Ascending aorta (tissue), 2 donors: ENCODE measurements at regions not wholly inside any gene's neighbourhood (a gene's known extent, or its start where the extent isn't known, plus 50 kb on each side); places are given as distances from the start of the nearest gene placed in this dataset.

Experiments used
- DNase-seq, 2 donors: peaks; one replicate each; pipeline ENCODE4 v3.0.0-alpha.2; 2019; ENCODE audit warnings: low spot score in 2 of 2
- H3K27ac ChIP-seq, 2 donors: fragments of 200-600 bp; sonication (generic); one replicate each; pipeline ENCODE4 v1.5.1; 2016 to 2017; ENCODE audit warnings: mild to moderate bottlenecking in 1 of 2
- H3K27me3 ChIP-seq: fragments of 200-600 bp; sonication (generic); one replicate; pipeline ENCODE4 v1.5.1; 2017
- H3K36me3 ChIP-seq, 2 donors: fragments of 200-600 bp; sonication (generic); one replicate each; pipeline ENCODE4 v1.5.1; 2016
- H3K4me1 ChIP-seq, 2 donors: fragments of 200-600 bp; sonication (generic); one replicate each; pipeline ENCODE4 v1.5.1; 2016 to 2017; ENCODE audit warnings: mild to moderate bottlenecking in 1 of 2
- H3K4me3 ChIP-seq, 2 donors: fragments of 200-600 bp; sonication (generic); one replicate each; pipeline ENCODE4 v1.5.1; 2016 to 2017; ENCODE audit warnings: mild to moderate bottlenecking in 1 of 2
- H3K9me3 ChIP-seq, 2 donors: fragments of 200-600 bp; sonication (generic); one replicate each; pipeline ENCODE4 v1.5.1; 2016
- intact Hi-C: fragments of 100-400 bp; cut with DNase I; formaldehyde crosslinking; loops from one replicate; pipeline ENCODE4 v1.15.1; 2023
- TF ChIP-seq, protein P1 (sequence below), 3 experiments: fragments of 200-600 bp in 2 of 3; fragments of 450-650 bp in 1 of 3; sonication (generic) in 2 of 3; IDR thresholded peaks; one replicate each; pipeline ENCODE4 v1.5.1; 2016 to 2019; ENCODE audit warnings: antibody characterized with exemption in 3 of 3, mild to moderate bottlenecking in 1 of 3, moderate library complexity in 1 of 3

DNA sequence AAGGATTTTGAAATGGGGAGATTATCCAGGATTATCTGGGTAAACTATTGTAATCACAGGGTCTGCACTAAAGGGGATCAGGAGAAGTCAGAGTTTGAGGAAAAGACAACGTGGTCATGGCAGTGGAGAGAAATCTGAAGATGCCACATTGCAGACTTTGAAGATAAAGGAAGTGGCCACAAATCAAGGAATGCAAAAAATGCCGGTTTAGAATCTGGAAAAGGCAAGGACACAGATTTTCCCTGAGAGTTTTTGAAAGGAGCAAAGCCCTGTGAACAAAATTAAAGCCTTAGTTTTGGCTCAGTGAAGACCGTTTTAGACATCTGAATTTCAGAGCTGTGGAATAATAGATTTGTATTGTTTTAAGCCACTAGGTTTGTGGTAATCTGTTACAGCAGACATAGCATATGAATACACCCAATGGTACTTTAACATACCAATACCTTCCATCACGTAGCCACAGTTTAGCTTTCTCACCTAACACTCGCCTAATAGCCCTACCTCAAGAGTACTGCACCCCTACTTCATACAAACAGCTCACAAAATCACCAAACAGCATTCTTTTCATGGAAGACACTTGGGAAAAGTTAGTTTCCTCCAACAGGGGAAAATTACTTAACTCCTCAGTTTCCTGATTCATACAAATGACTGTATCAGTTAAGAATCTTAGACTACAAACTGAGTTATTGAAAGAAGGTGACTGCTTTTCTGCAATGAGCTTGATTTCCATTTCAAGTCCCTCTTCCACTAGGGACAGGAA, 446.5 kb downstream of the INHBA start:
- intact Hi-C loops = no loop called here
- TF ChIP-seq, protein P1, sequence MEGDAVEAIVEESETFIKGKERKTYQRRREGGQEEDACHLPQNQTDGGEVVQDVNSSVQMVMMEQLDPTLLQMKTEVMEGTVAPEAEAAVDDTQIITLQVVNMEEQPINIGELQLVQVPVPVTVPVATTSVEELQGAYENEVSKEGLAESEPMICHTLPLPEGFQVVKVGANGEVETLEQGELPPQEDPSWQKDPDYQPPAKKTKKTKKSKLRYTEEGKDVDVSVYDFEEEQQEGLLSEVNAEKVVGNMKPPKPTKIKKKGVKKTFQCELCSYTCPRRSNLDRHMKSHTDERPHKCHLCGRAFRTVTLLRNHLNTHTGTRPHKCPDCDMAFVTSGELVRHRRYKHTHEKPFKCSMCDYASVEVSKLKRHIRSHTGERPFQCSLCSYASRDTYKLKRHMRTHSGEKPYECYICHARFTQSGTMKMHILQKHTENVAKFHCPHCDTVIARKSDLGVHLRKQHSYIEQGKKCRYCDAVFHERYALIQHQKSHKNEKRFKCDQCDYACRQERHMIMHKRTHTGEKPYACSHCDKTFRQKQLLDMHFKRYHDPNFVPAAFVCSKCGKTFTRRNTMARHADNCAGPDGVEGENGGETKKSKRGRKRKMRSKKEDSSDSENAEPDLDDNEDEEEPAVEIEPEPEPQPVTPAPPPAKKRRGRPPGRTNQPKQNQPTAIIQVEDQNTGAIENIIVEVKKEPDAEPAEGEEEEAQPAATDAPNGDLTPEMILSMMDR (IDR thresholded peaks at IDR 0.05) = no peak
- Histone ChIP-seq H3K9me3 (no peaks in the 10 kb centered on the region), H3K4me3 (no peak overlapping the region), H3K27ac (no peak overlapping the region), H3K27me3 (no peaks in the 10 kb centered on the region), H3K4me1 (no peaks in the 10 kb centered on the region), H3K36me3 (no peaks in the 10 kb centered on the region)
- no peak for DNase-seq

DNA sequence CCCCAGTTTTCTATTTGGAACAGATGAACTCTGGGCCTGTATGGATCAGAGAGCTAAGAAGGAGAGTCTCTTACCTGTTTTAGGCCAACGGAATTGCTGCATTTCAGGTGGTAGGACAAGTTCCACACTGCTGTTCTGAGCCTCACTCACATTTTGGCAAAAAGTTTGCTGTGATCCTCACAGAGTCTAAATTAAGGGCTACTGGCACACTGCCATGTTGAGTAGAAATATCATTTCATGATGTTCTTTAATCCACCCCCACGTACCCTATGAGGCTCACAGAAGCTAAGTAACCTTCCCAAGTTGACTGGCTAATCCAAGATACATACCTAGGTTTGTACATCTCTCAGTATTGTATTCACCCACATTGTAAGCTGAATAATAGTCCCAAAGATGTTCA, 447.2 kb downstream of the INHBA start:
- TF ChIP-seq, protein P1 (IDR thresholded peaks at IDR 0.05) = no peak
- Histone ChIP-seq H3K4me1 (no peaks in the 10 kb centered on the region), H3K4me3 (no peak overlapping the region), H3K9me3 (no peaks in the 10 kb centered on the region), H3K27me3 (no peaks in the 10 kb centered on the region), H3K27ac (no peak overlapping the region), H3K36me3 (no peaks in the 10 kb centered on the region)
- DNase-seq = no peak
- intact Hi-C loops = no loop called here

DNA sequence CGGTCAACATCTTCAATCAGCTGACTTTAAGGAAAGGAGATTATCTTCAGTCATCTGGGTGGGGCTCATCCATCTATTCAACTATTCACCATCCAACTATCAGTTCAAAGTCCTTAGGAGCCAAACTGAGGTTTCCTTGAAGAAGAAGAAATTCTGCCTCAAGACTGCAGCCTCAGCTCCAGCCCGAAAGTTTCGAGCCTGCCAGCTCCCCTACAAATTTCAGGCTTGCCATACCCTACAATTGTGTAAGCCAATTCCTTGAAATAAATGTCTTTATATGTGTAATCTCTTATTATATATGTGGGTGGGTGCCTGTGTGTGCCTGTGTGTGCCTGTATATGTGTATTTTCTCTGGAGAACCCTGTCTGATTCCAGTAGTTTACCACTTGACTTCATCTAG, 447.8 kb downstream of the INHBA start:
- H3K36me3 ChIP-seq = no peaks in the 10 kb centered on the region

DNA sequence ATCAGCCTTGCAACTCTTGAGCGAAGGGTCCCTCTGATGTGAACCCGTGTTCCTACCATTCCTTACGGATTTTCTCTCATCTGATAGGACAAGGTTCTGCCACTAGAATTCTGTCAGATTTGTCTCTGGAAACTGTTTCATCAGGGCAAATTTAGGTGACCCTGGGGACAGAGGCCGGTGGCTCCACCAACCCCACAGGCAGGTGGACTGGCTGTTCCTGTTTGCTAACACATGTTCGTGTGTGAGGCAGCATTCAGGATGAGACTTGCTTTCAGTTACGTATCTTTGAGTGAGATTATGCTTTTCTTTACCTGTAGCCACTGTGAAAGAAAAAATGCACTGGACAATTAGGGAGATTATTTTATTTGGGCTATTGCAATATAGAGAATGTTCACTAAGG, 449.9 kb downstream of the INHBA start:
- no peak overlapping the region for H3K4me3 ChIP-seq
- H3K27ac ChIP-seq = no peak overlapping the region
- H3K9me3 ChIP-seq = no peaks in the 10 kb centered on the region
- no peaks in the 10 kb centered on the region for H3K36me3 ChIP-seq
- DNase-seq = no peak
- intact Hi-C loops = no loop called here
- no peaks in the 10 kb centered on the region for H3K27me3 ChIP-seq
- TF ChIP-seq, protein P1 (IDR thresholded peaks at IDR 0.05) = no peak
- no peaks in the 10 kb centered on the region for H3K4me1 ChIP-seq

More for the DNA sequence above, 447.8 kb downstream of the INHBA start:
- H3K27ac ChIP-seq = no peak overlapping the region
- H3K4me3 ChIP-seq = no peak overlapping the region
- TF ChIP-seq, protein P1 (IDR thresholded peaks at IDR 0.05) = no peak
- intact Hi-C loops = no loop called here
- no peaks in the 10 kb centered on the region for H3K9me3 ChIP-seq
- DNase-seq = no peak
- no peaks in the 10 kb centered on the region for H3K4me1 ChIP-seq
- H3K27me3 ChIP-seq = no peaks in the 10 kb centered on the region

DNA sequence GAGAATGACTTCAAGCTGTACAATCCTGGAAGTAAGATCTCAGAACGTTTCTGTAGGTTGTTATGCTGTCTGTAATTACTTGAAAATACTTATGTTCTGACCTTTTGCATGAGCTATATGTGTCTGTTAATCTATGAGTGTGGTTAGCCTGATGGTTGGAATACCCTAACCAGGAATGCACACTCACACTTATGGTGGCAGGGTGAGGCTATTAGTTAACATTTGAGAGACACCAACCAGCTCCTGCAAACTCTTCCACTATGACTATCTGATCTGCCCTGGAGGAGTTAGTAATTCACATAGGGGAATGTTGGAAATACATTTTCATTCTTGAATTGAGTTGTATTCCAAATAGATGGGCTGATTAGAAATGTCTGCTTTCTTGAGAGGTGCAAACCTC, 450.3 kb downstream of the INHBA start:
- H3K36me3 ChIP-seq = no peaks in the 10 kb centered on the region
- no peak overlapping the region for H3K27ac ChIP-seq
- TF ChIP-seq, protein P1 (IDR thresholded peaks at IDR 0.05) = no peak
- DNase-seq = no peak
- intact Hi-C loops = no loop called here
- no peaks in the 10 kb centered on the region for H3K4me1 ChIP-seq
- H3K4me3 ChIP-seq = no peak overlapping the region
- H3K9me3 ChIP-seq = no peaks in the 10 kb centered on the region
- H3K27me3 ChIP-seq = no peaks in the 10 kb centered on the region
